HepG2 (cell line): ENCODE measurements at regions not wholly inside any gene's neighbourhood (a gene's known extent, or its start where the extent isn't known, plus 50 kb on each side); places are given as distances from the start of the nearest gene placed in this dataset.

Source experiments
- ATAC-seq: fragments of 200-7000 bp; cut with Tn5 transposase; 3 replicates; pipeline ENCODE4 v1.9.1; 2020; ENCODE audit warnings: mild to moderate bottlenecking, moderate library complexity
- BruUV-seq: library from RNA; stranded (reverse); fragments of 400-500 nt; replicated peaks from 2 replicates; lab custom pipeline; 2021; lab: Mats Ljungman, UMichigan
- CTCF ChIA-PET: fragments of 300-600 bp; formaldehyde crosslinking; extraction: SDS; loops from one replicate; lab custom pipeline; 2021; ENCODE audit warnings: low total read pairs, inconsistent platforms, low intra/inter-chr PET ratio; lab: Yijun Ruan, JAX
- POLR2A ChIA-PET: fragments of 350-600 bp; sonication (Branson Sonifier 250); formaldehyde crosslinking; loops from one replicate; lab custom pipeline; 2020; ENCODE audit warnings: antibody characterized with exemption, inconsistent platforms; lab: Yijun Ruan, JAX
- DNase-seq: peaks from one replicate; pipeline ENCODE4 v3.0.0-alpha.2; 2015; ENCODE audit warnings: low spot score
- FAIRE-seq: peaks from 3 replicates; lab custom pipeline; 2011; peaks lifted over from hg19 to GRCh38; lab: Jason Lieb, UNC
- H2AFZ ChIP-seq: one replicate; pipeline ENCODE4 v1.6.1; 2011; ENCODE audit warnings: low read length, inconsistent platforms
- H3K27ac ChIP-seq: fragments of 300-600 bp; 3 replicates; pipeline ENCODE4 v1.8.0; 2011; ENCODE audit warnings: mixed run types, mild to moderate bottlenecking, mixed read lengths, low read length, inconsistent platforms; ENCODE audit not compliant: insufficient read depth; ENCODE audit errors: extremely low read length
- H3K27me3 ChIP-seq, 2 experiments: fragments of 200-600 bp in 1 of 2; 2 replicates in 1 of 2; 3 replicates in 1 of 2; pipeline versions ENCODE4 v1.6.0 to v1.8.0; 2011; ENCODE audit warnings: low read length in 2 of 2, mild to moderate bottlenecking in 2 of 2, moderate library complexity in 2 of 2, inconsistent platforms in 1 of 2; ENCODE audit not compliant: insufficient read depth in 2 of 2, control insufficient read depth in 1 of 2
- H3K36me3 ChIP-seq, 2 experiments: fragments of 200-600 bp in 1 of 2; replicated peaks in 1 of 2; 2 replicates in 1 of 2; 3 replicates in 1 of 2; pipeline versions ENCODE4 v1.5.1 to v1.8.0; 2011; ENCODE audit warnings: low read length in 2 of 2, inconsistent platforms in 1 of 2; ENCODE audit not compliant: insufficient read depth in 2 of 2, control insufficient read depth in 1 of 2
- H3K4me1 ChIP-seq: 2 replicates; pipeline ENCODE4 v1.5.1; 2012; ENCODE audit warnings: low read length, inconsistent platforms; ENCODE audit not compliant: insufficient read depth
- H3K4me2 ChIP-seq: 2 replicates; pipeline ENCODE4 v1.6.0; 2011; ENCODE audit warnings: low read depth, low read length, inconsistent platforms
- H3K4me3 ChIP-seq, 3 experiments: fragments of 200-600 bp in 1 of 3; sonication (generic), shearing (Covaris generic) in 1 of 3; replicated peaks in 1 of 3; 2 replicates each; pipeline ENCODE4 v1.5.1; 2011 to 2016; ENCODE audit warnings: low read length in 3 of 3, inconsistent platforms in 2 of 3, low read depth in 2 of 3, mild to moderate bottlenecking in 2 of 3, control low read depth in 1 of 3, mixed read lengths in 1 of 3; ENCODE audit not compliant: insufficient read depth in 1 of 3
- H3K79me2 ChIP-seq: one replicate; pipeline ENCODE4 v1.6.1; 2011; ENCODE audit warnings: low read length, inconsistent platforms; ENCODE audit not compliant: insufficient read depth
- H3K9ac ChIP-seq: 2 replicates; pipeline ENCODE4 v1.6.0; 2011; ENCODE audit warnings: mild to moderate bottlenecking, low read depth, low read length, inconsistent platforms; ENCODE audit not compliant: insufficient read depth
- H3K9me3 ChIP-seq: 2 replicates; pipeline ENCODE4 v1.5.1; 2012; ENCODE audit warnings: mild to moderate bottlenecking, low read length
- H4K20me1 ChIP-seq: 2 replicates; pipeline ENCODE4 v1.6.0; 2011; ENCODE audit warnings: inconsistent platforms, mild to moderate bottlenecking, low read length, moderate library complexity; ENCODE audit not compliant: insufficient read depth
- ELF3 ChIP-seq: IDR thresholded peaks from 2 replicates; pipeline ENCODE4 v1.6.1; 2016; ENCODE audit warnings: missing genetic modification reagents, missing compliant biosample characterization
- HNF1B ChIP-seq: sonication (generic); formaldehyde crosslinking; IDR thresholded peaks from 2 replicates; pipeline ENCODE4 v1.5.1; 2020; ENCODE audit warnings: mild to moderate bottlenecking, moderate library complexity, missing genetic modification reagents
- MXI1 ChIP-seq: IDR thresholded peaks from 3 replicates; pipeline ENCODE4 v1.6.1; 2012; ENCODE audit warnings: low read depth, low read length, inconsistent platforms, borderline replicate concordance
- NCOA2 ChIP-seq: sonication (generic); formaldehyde crosslinking; IDR thresholded peaks from 2 replicates; pipeline ENCODE4 v1.8.0; 2022; ENCODE audit warnings: inconsistent platforms
- PAXIP1 ChIP-seq: sonication (generic); formaldehyde crosslinking; conservative IDR thresholded peaks from 2 replicates; pipeline ENCODE4 v1.4.0; 2020; ENCODE audit warnings: mild to moderate bottlenecking, missing genetic modification reagents, moderate library complexity
- ZFP41 ChIP-seq: sonication (generic); formaldehyde crosslinking; IDR thresholded peaks from 2 replicates; pipeline ENCODE4 v1.4.0; 2020; ENCODE audit warnings: mild to moderate bottlenecking, missing genetic modification reagents, borderline replicate concordance
- ZNF264 ChIP-seq: sonication (generic); formaldehyde crosslinking; IDR thresholded peaks from 2 replicates; pipeline ENCODE4 v1.4.0; 2020; ENCODE audit warnings: missing genetic modification reagents
- ZNF761 ChIP-seq: sonication (generic); formaldehyde crosslinking; conservative IDR thresholded peaks from 2 replicates; pipeline ENCODE4 v1.4.0; 2020; ENCODE audit warnings: mild to moderate bottlenecking, missing genetic modification reagents
- in situ Hi-C: cut with HindIII; loops from 2 replicates; pipeline ENCODE4 v1.10.0; 2017; ENCODE audit warnings: low pct_unique_long_range_greater_than_20kb; ENCODE audit not compliant: extremely low pct_ligation_motif_present
- intact Hi-C: fragments of 100-400 bp; cut with micrococcal nuclease; formaldehyde crosslinking; loops from one replicate; pipeline ENCODE4 v1.10.0; 2022; ENCODE audit not compliant: unreplicated experiment

- TF ChIP-seq HNF1B (CRISPR knock-in tag) (0 out of 2 replicates have a peak, but pooled peaks have one; percentile 43), ZFP41 (no peak), PAXIP1 (CRISPR knock-in tag) (peak; percentile 70), ELF3 (CRISPR knock-in tag) (peak; percentile 45; the same call in 1 of the 2 replicates), MXI1 (peak; percentile 12; the same call in 1 of the 3 replicates), NCOA2 (CRISPR knock-in tag) (0 out of 2 replicates have a peak, but pooled peaks have one; percentile 15)
These were observed 100.1 kb upstream of the TLK1 start (continued) for GRCh38 chr2:171260471-171261424.

- Histone ChIP-seq H3K4me1 (peaks cover 19% of the 10 kb centered on the region), H3K9me3 (peaks cover 6% of the 10 kb centered on the region; the same call in 1 of the 2 replicates), H4K20me1 (no peaks in the 10 kb centered on the region), H3K9ac (no peak overlapping the region), H3K79me2 (no peaks in the 10 kb centered on the region), H3K36me3 (no peaks in the 10 kb centered on the region), H3K27ac (no peak overlapping the region), H2AFZ (no peak overlapping the region), H3K4me3 (no peak overlapping the region), H3K4me2 (no peak overlapping the region), H3K27me3 (no peaks in the 10 kb centered on the region; a peak in 1 of 5 replicates)
- no peak for DNase-seq
- POLR2A ChIA-PET = no interaction called here
- no peak for FAIRE-seq
- intact Hi-C loops = no loop called here
- no TSS peak for BruUV-seq
- in situ Hi-C loops = no loop called here
- ATAC-seq = no peak
- CTCF ChIA-PET = no interaction called here
- TF ChIP-seq ZNF264 (CRISPR knock-in tag) (peak; percentile 99), ZNF761 (CRISPR knock-in tag) (no peak)
- TF ChIP-seq, all 625 proteins: peak for 1
These were observed 94.0 kb upstream of the TLK1 start for GRCh38 chr2:171254666-171255065.
